Rectal smooth muscle tissue (tissue), 1 donor: ENCODE measurements at regions not wholly inside any gene's neighbourhood (a gene's known extent, or its start where the extent isn't known, plus 50 kb on each side); places are given as distances from the start of the nearest gene placed in this dataset.
"Not testable (repeated sequence)": the region's sequence is repeated elsewhere in the genome, so short reads cannot be mapped to it uniquely, and the experiment has no call there.

Experiments used
- H3K27ac ChIP-seq: one replicate; pipeline ENCODE4 v1.7.0; 2013; ENCODE audit warnings: low read depth, low read length, inconsistent platforms
- H3K27me3 ChIP-seq: one replicate; pipeline ENCODE4 v1.7.0; 2013; ENCODE audit warnings: low read length; ENCODE audit not compliant: control insufficient read depth, insufficient read depth
- H3K36me3 ChIP-seq: one replicate; pipeline ENCODE4 v1.7.0; 2013; ENCODE audit warnings: low read length; ENCODE audit not compliant: control insufficient read depth, insufficient read depth
- H3K4me1 ChIP-seq: one replicate; pipeline ENCODE4 v1.7.0; 2013; ENCODE audit warnings: low read length; ENCODE audit not compliant: control insufficient read depth, insufficient read depth
- H3K4me3 ChIP-seq: one replicate; pipeline ENCODE4 v1.7.0; 2013; ENCODE audit warnings: low read length
- H3K9ac ChIP-seq: one replicate; pipeline ENCODE4 v1.7.0; 2013; ENCODE audit warnings: low read length

DNA sequence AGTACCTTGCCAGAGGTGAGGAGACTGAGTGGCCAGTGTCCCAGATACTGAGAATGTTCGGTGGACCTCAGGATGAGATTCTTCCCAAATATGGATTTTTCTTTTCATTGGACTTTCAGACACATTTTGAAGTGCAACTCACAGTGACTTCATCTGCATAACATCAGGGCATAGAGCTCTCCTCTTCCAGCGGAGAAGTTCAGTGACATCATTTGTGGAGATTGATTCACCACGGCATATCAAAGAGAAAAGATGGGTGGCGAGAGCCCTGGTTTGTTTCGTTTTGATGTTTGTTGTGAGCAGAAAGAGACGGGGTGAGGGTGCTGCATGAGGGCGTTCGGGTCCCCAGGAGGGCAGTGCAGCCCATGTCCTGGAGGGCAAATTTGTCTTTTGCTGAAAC lies 120.1 kb upstream of the GPR12 start:
- H3K4me1 ChIP-seq = peaks cover 5% of the 10 kb centered on the region
- H3K9ac ChIP-seq = no peak overlapping the region
- H3K4me3 ChIP-seq = peak overlapping the region; percentile 24
- H3K36me3 ChIP-seq = no peaks in the 10 kb centered on the region
- no peaks in the 10 kb centered on the region for H3K27me3 ChIP-seq
- no peak overlapping the region for H3K27ac ChIP-seq

DNA sequence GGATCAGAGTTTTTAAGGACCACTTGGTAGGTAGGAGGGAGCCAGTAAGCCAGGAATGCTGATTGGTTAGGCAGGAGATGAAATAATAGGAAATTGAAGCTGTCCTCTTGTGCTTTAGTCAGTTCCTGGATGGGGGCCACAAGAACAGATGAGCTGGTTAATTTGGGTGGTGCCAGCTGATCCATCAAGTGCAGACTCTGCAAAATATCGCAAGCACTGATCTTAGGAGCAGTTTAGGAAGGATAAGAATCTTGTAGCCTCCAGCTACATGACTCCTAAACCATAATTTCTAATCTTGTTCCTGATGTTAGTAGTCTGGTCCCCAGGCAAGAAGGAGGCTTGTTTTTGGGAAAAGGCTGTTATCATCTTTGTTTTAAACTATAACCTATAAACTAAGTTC lies 117.9 kb upstream of the GPR12 start:
- no peaks in the 10 kb centered on the region for H3K36me3 ChIP-seq
- peaks cover 5% of the 10 kb centered on the region for H3K4me1 ChIP-seq
- H3K27ac ChIP-seq = no peak overlapping the region
- H3K27me3 ChIP-seq = no peaks in the 10 kb centered on the region
- H3K9ac ChIP-seq = no peak overlapping the region
- H3K4me3 ChIP-seq = no peak overlapping the region

GRCh38 chr13:26873386-26873698 lies 112.8 kb upstream of the GPR12 start:
- Histone ChIP-seq H3K4me3 (no peak overlapping the region), H3K36me3 (no peaks in the 10 kb centered on the region), H3K27ac (no peak overlapping the region), H3K27me3 (peaks cover 6% of the 10 kb centered on the region), H3K4me1 (no peaks in the 10 kb centered on the region), H3K9ac (no peak overlapping the region)

DNA sequence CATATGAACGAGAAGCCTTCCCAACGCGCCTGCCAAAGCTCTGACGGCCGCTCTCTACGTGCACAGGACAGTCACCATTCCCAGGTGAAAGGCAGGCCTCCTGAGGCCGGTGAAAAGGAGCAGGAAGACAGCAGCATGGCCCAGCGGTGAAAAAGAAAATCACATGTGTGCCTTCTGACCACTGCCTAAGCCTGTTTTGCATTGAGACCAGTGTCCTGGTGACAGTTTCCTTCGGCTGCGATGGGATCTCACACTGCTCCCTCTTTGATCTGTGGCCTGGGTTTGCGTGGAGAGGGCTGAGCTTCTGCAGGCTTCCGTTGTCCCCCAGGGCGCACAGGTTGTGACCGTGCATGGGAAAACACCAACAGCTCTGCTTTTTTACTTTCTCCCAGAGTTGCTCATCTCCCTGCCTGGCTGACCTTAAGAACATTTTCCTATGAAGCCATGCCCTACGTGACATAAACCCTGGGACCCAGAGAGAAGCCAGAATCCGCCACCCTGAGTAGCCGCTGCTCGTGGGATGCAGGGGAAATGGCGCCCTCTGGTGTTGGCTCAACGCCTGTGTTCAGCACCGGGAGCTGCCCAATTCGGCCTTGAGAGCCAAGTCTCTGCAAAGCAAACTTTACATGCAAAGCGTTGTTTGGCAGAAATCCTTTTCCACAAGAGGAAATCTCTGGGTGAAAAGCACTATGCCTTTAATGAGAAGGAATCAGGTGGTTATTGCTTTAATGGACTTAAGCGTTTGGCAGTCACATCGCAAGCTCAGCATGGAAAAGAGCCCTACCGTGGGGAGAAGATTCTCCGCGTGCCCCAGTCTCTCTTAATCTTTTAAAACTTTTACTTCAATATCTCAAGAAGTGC lies 112.2 kb upstream of the GPR12 start:
- H3K9ac ChIP-seq = no peak overlapping the region
- no peak overlapping the region for H3K4me3 ChIP-seq
- H3K36me3 ChIP-seq = no peaks in the 10 kb centered on the region
- no peaks in the 10 kb centered on the region for H3K4me1 ChIP-seq
- no peak overlapping the region for H3K27ac ChIP-seq
- H3K27me3 ChIP-seq = peaks cover 6% of the 10 kb centered on the region

GRCh38 chr13:26867451-26868091 lies 107.0 kb upstream of the GPR12 start:
- peaks cover under 1% of the 10 kb centered on the region for H3K27me3 ChIP-seq
- H3K4me3 ChIP-seq = no peak overlapping the region
- H3K27ac ChIP-seq = no peak overlapping the region
- no peak overlapping the region for H3K9ac ChIP-seq
- no peaks in the 10 kb centered on the region for H3K4me1 ChIP-seq
- H3K36me3 ChIP-seq = no peaks in the 10 kb centered on the region

- no peaks in the 10 kb centered on the region for H3K27me3 ChIP-seq
- no peaks in the 10 kb centered on the region for H3K4me1 ChIP-seq
- no peak overlapping the region for H3K4me3 ChIP-seq
- H3K9ac ChIP-seq = no peak overlapping the region
- H3K27ac ChIP-seq = no peak overlapping the region
- H3K36me3 ChIP-seq = no peaks in the 10 kb centered on the region
These were observed 104.0 kb upstream of the GPR12 start for GRCh38 chr13:26864576-26864975.

DNA sequence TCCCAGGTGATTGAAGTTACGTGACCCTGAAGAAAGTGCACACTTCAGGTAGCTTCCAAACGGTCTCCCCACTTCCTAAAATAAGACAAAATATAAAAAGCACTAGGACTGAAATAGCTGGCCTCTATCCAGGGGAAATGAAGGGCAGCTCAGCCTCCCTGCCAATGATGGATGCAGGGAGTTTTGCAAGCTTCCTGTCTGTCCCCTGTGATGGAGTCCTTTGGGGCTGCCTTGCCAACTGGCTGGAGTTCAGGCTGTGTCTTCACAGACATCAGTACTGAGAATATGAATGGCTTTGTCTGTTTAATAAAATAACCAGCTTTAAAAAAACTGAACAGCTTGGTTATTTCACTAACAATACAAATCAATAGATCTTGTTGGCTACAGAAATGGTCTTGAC lies 101.4 kb upstream of the GPR12 start:
- Histone ChIP-seq H3K9ac (no peak overlapping the region), H3K4me1 (no peaks in the 10 kb centered on the region), H3K4me3 (no peak overlapping the region), H3K36me3 (no peaks in the 10 kb centered on the region), H3K27ac (no peak overlapping the region), H3K27me3 (no peaks in the 10 kb centered on the region)

GRCh38 chr13:26855921-26856320 lies 95.3 kb upstream of the GPR12 start:
- no peaks in the 10 kb centered on the region for H3K27me3 ChIP-seq
- H3K36me3 ChIP-seq = no peaks in the 10 kb centered on the region
- H3K9ac ChIP-seq = no peak overlapping the region
- no peak overlapping the region for H3K4me3 ChIP-seq
- H3K4me1 ChIP-seq = no peaks in the 10 kb centered on the region
- no peak overlapping the region for H3K27ac ChIP-seq

DNA sequence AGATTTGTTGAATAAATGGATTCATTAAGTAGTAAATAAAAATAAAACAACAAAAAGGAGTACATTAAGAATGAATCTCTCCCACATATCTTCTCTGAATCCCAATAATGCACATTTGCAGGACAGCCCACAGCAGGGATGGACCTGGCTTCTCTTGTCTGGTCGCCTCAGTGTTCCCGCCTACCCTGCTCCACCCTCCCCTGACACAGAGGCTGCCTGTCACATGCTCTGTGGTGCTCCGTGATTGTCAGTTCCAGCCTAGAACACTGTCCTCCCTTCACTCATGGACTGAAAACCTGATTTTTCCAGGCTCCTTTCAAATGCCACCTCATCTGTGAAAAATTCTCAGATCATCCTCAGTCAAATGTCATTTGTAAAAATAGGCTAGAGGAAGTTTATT lies 94.5 kb upstream of the GPR12 start:
- Histone ChIP-seq H3K9ac (no peak overlapping the region), H3K27ac (no peak overlapping the region), H3K36me3 (no peaks in the 10 kb centered on the region), H3K27me3 (no peaks in the 10 kb centered on the region), H3K4me1 (no peaks in the 10 kb centered on the region), H3K4me3 (no peak overlapping the region)

- Histone ChIP-seq H3K4me3 (no peak overlapping the region), H3K27ac (no peak overlapping the region), H3K4me1 (no peaks in the 10 kb centered on the region), H3K9ac (no peak overlapping the region), H3K36me3 (no peaks in the 10 kb centered on the region), H3K27me3 (no peaks in the 10 kb centered on the region)
These were observed 92.7 kb upstream of the GPR12 start for GRCh38 chr13:26853323-26853722.

DNA sequence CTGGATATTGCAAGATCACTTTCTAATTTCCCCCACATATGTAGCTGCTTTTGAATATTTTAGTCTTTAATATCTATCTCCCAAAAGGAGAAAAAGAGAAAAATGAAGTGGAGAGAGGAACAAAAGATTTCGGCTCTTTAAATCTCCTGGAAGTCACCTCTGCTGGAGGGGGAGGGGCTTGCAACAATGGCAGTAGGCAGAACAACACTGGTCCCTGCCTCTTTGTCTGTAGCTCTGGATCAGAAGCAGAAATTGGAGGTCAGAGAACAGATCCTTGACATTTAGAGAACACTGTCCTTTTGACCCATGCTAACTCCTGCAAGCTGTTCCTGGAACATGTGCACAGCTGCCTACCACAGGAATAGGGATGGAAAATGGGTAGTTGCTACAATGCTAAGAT lies 86.7 kb upstream of the GPR12 start:
- Histone ChIP-seq H3K4me1 (no peaks in the 10 kb centered on the region), H3K9ac (no peak overlapping the region), H3K36me3 (no peaks in the 10 kb centered on the region), H3K27ac (no peak overlapping the region), H3K27me3 (no peaks in the 10 kb centered on the region), H3K4me3 (no peak overlapping the region)

DNA sequence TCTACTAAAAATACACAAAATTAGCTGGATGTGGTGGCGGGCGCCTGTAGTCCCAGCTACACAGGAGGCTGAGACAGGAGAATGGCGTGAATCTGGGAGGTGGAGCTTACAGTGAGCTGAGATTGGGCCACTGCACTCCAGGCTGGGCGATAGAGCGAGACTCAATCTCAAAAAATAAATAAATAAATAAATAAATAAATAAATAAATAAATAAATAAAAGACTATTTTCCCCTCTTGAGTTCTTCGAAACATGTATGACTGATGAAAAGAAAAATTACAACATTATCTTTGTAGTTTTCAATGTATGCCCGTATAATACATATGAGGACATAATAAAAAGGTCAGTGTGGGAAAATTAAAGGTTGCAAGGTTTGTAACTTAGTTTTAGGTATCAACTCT lies 84.5 kb upstream of the GPR12 start:
- not testable (repeated sequence) for H3K27ac ChIP-seq, H3K27me3 ChIP-seq, H3K4me3 ChIP-seq, H3K4me1 ChIP-seq, H3K36me3 ChIP-seq, H3K9ac ChIP-seq

DNA sequence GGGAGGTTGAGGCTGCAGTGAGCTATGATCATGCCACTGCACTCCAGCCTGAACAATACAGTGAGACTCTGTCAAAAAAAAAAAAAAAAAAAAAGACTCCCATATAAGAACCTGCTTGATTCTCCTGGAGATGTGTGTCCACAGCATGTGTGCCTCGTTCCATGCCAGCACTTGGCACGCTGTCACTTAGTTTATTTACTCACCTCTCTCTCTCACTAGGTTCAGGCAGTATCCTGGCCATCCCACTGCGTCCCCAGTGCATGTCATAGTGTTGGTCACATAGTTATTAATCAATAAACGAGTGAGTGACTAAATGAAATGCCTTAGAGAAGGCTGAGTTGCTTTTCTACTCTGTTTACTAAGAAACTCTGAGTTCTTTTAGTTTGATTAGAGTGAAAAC lies 79.1 kb upstream of the GPR12 start:
- Histone ChIP-seq H3K4me1 (no peaks in the 10 kb centered on the region), H3K36me3 (no peaks in the 10 kb centered on the region), H3K27ac (no peak overlapping the region), H3K27me3 (no peaks in the 10 kb centered on the region), H3K4me3 (no peak overlapping the region), H3K9ac (no peak overlapping the region)
